ENCODE measurements at regions not wholly inside any gene's neighbourhood (a gene's known extent, or its start where the extent isn't known, plus 50 kb on each side); places are given as distances from the start of the nearest gene placed in this dataset.

- TF ChIP-seq ZNF121 (CRISPR knock-in tag; IDR thresholded peaks at IDR 0.05) (no peak), CTCF (IDR thresholded peaks at IDR 0.05) (no peak), ZNF396 (CRISPR knock-in tag; IDR thresholded peaks at IDR 0.05; ENCODE audit: borderline replicate concordance) (no peak), MAX (CRISPR knock-in tag; IDR thresholded peaks at IDR 0.05) (no peak), NR1H2 (CRISPR knock-in tag; IDR thresholded peaks at IDR 0.05) (no peak), FOXJ3 (CRISPR knock-in tag; IDR thresholded peaks at IDR 0.05; ENCODE audit: borderline replicate concordance) (no peak), E2F4 (CRISPR knock-in tag; IDR thresholded peaks at IDR 0.05; ENCODE audit: borderline replicate concordance, low read depth) (no peak), RORB (CRISPR knock-in tag; IDR thresholded peaks at IDR 0.05) (no peak), KAT7 (CRISPR knock-in tag; IDR thresholded peaks at IDR 0.05; ENCODE audit: borderline replicate concordance) (no peak), CREB1 (CRISPR knock-in tag; IDR thresholded peaks at IDR 0.05) (no peak), USF1 (CRISPR knock-in tag; IDR thresholded peaks at IDR 0.05) (no peak), MYBL2 (CRISPR knock-in tag; IDR thresholded peaks at IDR 0.05) (no peak)
- TF ChIP-seq, protein P1, sequence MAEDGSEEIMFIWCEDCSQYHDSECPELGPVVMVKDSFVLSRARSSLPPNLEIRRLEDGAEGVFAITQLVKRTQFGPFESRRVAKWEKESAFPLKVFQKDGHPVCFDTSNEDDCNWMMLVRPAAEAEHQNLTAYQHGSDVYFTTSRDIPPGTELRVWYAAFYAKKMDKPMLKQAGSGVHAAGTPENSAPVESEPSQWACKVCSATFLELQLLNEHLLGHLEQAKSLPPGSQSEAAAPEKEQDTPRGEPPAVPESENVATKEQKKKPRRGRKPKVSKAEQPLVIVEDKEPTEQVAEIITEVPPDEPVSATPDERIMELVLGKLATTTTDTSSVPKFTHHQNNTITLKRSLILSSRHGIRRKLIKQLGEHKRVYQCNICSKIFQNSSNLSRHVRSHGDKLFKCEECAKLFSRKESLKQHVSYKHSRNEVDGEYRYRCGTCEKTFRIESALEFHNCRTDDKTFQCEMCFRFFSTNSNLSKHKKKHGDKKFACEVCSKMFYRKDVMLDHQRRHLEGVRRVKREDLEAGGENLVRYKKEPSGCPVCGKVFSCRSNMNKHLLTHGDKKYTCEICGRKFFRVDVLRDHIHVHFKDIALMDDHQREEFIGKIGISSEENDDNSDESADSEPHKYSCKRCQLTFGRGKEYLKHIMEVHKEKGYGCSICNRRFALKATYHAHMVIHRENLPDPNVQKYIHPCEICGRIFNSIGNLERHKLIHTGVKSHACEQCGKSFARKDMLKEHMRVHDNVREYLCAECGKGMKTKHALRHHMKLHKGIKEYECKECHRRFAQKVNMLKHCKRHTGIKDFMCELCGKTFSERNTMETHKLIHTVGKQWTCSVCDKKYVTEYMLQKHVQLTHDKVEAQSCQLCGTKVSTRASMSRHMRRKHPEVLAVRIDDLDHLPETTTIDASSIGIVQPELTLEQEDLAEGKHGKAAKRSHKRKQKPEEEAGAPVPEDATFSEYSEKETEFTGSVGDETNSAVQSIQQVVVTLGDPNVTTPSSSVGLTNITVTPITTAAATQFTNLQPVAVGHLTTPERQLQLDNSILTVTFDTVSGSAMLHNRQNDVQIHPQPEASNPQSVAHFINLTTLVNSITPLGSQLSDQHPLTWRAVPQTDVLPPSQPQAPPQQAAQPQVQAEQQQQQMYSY (CRISPR knock-in tag; IDR thresholded peaks at IDR 0.05) = no peak
These were observed 225.0 kb upstream of the TENT5A start for GRCh38 chr6:81977486-81977885.

All from WTC11 (cell line).